ENCODE measurements at regions not wholly inside any gene's neighbourhood (a gene's known extent, or its start where the extent isn't known, plus 50 kb on each side); places are given as distances from the start of the nearest gene placed in this dataset.

- TF ChIP-seq, protein P1, sequence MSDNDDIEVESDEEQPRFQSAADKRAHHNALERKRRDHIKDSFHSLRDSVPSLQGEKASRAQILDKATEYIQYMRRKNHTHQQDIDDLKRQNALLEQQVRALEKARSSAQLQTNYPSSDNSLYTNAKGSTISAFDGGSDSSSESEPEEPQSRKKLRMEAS (IDR thresholded peaks at IDR 0.05) = no peak
- TF ChIP-seq TEAD4 (IDR thresholded peaks at IDR 0.05) (no peak), EP300 (IDR thresholded peaks at IDR 0.05; ENCODE audit: borderline replicate concordance) (no peak), TCF12 (IDR thresholded peaks at IDR 0.05; ENCODE audit: low read depth) (no peak), YY1 (IDR thresholded peaks at IDR 0.05; ENCODE audit: low read depth) (no peak), USF1 (IDR thresholded peaks at IDR 0.05) (no peak), FOXM1 (IDR thresholded peaks at IDR 0.05; ENCODE audit: borderline replicate concordance, low read depth) (no peak), NFIC (IDR thresholded peaks at IDR 0.05) (no peak)
- TF ChIP-seq, protein P2, sequence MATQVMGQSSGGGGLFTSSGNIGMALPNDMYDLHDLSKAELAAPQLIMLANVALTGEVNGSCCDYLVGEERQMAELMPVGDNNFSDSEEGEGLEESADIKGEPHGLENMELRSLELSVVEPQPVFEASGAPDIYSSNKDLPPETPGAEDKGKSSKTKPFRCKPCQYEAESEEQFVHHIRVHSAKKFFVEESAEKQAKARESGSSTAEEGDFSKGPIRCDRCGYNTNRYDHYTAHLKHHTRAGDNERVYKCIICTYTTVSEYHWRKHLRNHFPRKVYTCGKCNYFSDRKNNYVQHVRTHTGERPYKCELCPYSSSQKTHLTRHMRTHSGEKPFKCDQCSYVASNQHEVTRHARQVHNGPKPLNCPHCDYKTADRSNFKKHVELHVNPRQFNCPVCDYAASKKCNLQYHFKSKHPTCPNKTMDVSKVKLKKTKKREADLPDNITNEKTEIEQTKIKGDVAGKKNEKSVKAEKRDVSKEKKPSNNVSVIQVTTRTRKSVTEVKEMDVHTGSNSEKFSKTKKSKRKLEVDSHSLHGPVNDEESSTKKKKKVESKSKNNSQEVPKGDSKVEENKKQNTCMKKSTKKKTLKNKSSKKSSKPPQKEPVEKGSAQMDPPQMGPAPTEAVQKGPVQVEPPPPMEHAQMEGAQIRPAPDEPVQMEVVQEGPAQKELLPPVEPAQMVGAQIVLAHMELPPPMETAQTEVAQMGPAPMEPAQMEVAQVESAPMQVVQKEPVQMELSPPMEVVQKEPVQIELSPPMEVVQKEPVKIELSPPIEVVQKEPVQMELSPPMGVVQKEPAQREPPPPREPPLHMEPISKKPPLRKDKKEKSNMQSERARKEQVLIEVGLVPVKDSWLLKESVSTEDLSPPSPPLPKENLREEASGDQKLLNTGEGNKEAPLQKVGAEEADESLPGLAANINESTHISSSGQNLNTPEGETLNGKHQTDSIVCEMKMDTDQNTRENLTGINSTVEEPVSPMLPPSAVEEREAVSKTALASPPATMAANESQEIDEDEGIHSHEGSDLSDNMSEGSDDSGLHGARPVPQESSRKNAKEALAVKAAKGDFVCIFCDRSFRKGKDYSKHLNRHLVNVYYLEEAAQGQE (IDR thresholded peaks at IDR 0.05; ENCODE audit: low read depth) = no peak
Measured at GRCh38 chr10:61195211-61195610, 251.2 kb upstream of the RHOBTB1 start.

DNA sequence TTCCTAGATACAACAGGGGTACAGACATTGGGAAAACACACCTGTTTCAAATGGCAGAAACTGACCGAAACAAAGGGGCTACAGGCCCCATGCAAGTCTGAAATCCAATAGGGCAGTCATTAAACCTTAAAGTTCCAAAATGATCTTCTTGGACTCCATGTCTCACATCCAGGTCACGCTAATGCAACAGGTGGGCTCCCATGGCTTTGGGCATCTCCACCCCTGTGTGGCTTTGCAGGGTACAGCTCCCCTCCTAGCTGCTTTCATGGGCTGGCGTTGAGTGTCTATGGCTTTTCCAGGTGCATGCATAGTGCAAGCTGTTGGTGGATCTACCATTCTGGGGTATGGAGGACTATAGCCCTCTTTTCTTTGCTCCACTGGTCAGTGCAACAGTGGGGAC, 248.1 kb upstream of the RHOBTB1 start:
- TF ChIP-seq TEAD4 (IDR thresholded peaks at IDR 0.05) = no peak
- TF ChIP-seq RAD21 (IDR thresholded peaks at IDR 0.05; ENCODE audit: low read depth) = no peak
- no peak for TF ChIP-seq USF1 (IDR thresholded peaks at IDR 0.05)
- no peak for TF ChIP-seq NFIC (IDR thresholded peaks at IDR 0.05)
- no peak for TF ChIP-seq CEBPB (IDR thresholded peaks at IDR 0.05)
- no peak for TF ChIP-seq FOXM1 (IDR thresholded peaks at IDR 0.05; ENCODE audit: borderline replicate concordance, low read depth)
- TF ChIP-seq EGR1 (IDR thresholded peaks at IDR 0.05) = no peak
- TF ChIP-seq ZBTB7A (IDR thresholded peaks at IDR 0.05; ENCODE audit: low read depth) = no peak
- no peak for TF ChIP-seq CREB1 (IDR thresholded peaks at IDR 0.05; ENCODE audit: low read depth)
- TF ChIP-seq TCF12 (IDR thresholded peaks at IDR 0.05; ENCODE audit: low read depth) = no peak
- no peak for TF ChIP-seq TAF1 (IDR thresholded peaks at IDR 0.05; ENCODE audit: low read depth)
- TF ChIP-seq, protein P1 (IDR thresholded peaks at IDR 0.05) = no peak
- TF ChIP-seq, protein P2 (IDR thresholded peaks at IDR 0.05; ENCODE audit: low read depth) = no peak
- TF ChIP-seq YY1 (IDR thresholded peaks at IDR 0.05; ENCODE audit: low read depth) = no peak
- no peak for TF ChIP-seq EP300 (IDR thresholded peaks at IDR 0.05; ENCODE audit: borderline replicate concordance)

GRCh38 chr10:61189912-61190311, 245.9 kb upstream of the RHOBTB1 start:
- TF ChIP-seq TAF1 (IDR thresholded peaks at IDR 0.05; ENCODE audit: low read depth) (no peak), ZBTB7A (IDR thresholded peaks at IDR 0.05; ENCODE audit: low read depth) (no peak), FOXM1 (IDR thresholded peaks at IDR 0.05; ENCODE audit: borderline replicate concordance, low read depth) (no peak), CREB1 (IDR thresholded peaks at IDR 0.05; ENCODE audit: low read depth) (no peak), TCF12 (IDR thresholded peaks at IDR 0.05; ENCODE audit: low read depth) (no peak), EGR1 (IDR thresholded peaks at IDR 0.05) (no peak), EP300 (IDR thresholded peaks at IDR 0.05; ENCODE audit: borderline replicate concordance) (no peak), RAD21 (IDR thresholded peaks at IDR 0.05; ENCODE audit: low read depth) (no peak), CEBPB (IDR thresholded peaks at IDR 0.05) (no peak), YY1 (IDR thresholded peaks at IDR 0.05; ENCODE audit: low read depth) (no peak), NFIC (IDR thresholded peaks at IDR 0.05) (no peak), TEAD4 (IDR thresholded peaks at IDR 0.05) (no peak), USF1 (IDR thresholded peaks at IDR 0.05) (no peak)
- TF ChIP-seq, protein P1 (IDR thresholded peaks at IDR 0.05) = no peak

DNA sequence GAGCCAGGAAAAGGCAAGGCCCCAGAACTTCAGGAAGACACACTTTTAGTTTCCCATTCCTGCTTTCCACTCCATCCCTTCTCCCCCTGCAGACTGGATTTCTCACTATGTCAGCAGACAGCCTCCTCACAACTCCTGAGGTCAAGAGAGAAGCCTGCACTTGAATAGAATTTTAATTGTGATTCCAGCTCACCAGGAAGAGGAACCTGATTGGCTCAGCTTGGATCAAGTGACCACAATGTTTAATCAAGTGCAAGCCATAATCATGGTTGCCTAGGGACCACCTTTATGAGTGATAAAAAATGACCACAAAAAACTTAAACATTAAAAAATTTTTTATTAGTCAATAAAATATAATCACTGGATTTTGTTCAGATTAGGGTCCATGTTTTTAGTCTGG, 244.7 kb upstream of the RHOBTB1 start:
- TF ChIP-seq TCF12 (IDR thresholded peaks at IDR 0.05; ENCODE audit: low read depth) = no peak
- TF ChIP-seq CEBPB (IDR thresholded peaks at IDR 0.05) = no peak
- TF ChIP-seq EGR1 (IDR thresholded peaks at IDR 0.05) = no peak
- no peak for TF ChIP-seq FOXM1 (IDR thresholded peaks at IDR 0.05; ENCODE audit: borderline replicate concordance, low read depth)

DNA sequence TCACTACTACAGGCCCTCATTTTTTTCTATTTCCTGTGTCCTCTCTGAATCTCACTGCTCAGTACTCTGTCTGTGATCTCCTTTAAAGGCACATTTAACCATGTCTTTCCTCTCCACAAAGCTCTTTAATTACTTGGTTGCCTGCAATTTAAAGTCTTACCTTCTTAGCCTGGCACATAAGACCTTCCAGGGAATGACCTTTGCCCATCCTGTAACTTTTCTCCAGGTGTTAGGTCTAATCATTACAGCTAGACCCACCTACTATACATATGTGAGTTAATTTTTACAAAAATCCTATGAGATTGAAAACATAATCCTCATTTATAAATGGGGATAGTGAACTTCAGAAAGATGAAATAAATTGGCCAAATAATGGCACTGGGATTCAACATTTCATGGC, 244.1 kb upstream of the RHOBTB1 start:
- TF ChIP-seq CREB1 (IDR thresholded peaks at IDR 0.05; ENCODE audit: low read depth) (no peak), TEAD4 (IDR thresholded peaks at IDR 0.05) (no peak), NFIC (IDR thresholded peaks at IDR 0.05) (no peak), YY1 (IDR thresholded peaks at IDR 0.05; ENCODE audit: low read depth) (no peak), EP300 (IDR thresholded peaks at IDR 0.05; ENCODE audit: borderline replicate concordance) (no peak), RAD21 (IDR thresholded peaks at IDR 0.05; ENCODE audit: low read depth) (no peak), TCF12 (IDR thresholded peaks at IDR 0.05; ENCODE audit: low read depth) (no peak), CEBPB (IDR thresholded peaks at IDR 0.05) (no peak)
- TF ChIP-seq, protein P1 (IDR thresholded peaks at IDR 0.05) = no peak
- TF ChIP-seq, protein P2 (IDR thresholded peaks at IDR 0.05; ENCODE audit: low read depth) = no peak
